Trophoblast cell (in vitro differentiated cells and primary cell): ENCODE measurements at regions not wholly inside any gene's neighbourhood (a gene's known extent, or its start where the extent isn't known, plus 50 kb on each side); places are given as distances from the start of the nearest gene placed in this dataset.

ENCODE experiments used
- DNase-seq, 2 donors: peaks; one replicate each; pipeline ENCODE4 v3.0.0-alpha.2; 2016
- H2AFZ ChIP-seq: 2 replicates; pipeline ENCODE4 v1.6.1; 2013; ENCODE audit warnings: low read length, moderate library complexity, mild to moderate bottlenecking; ENCODE audit not compliant: insufficient read depth, poor library complexity
- H2AK5ac ChIP-seq: 2 replicates; pipeline ENCODE4 v1.6.1; 2013; ENCODE audit warnings: mild to moderate bottlenecking, low read length
- H2BK120ac ChIP-seq: 2 replicates; pipeline ENCODE4 v1.6.1; 2013; ENCODE audit warnings: low read length, mild to moderate bottlenecking, moderate library complexity; ENCODE audit not compliant: insufficient read depth, poor library complexity
- H2BK12ac ChIP-seq: 2 replicates; pipeline ENCODE4 v1.6.1; 2013; ENCODE audit warnings: mild to moderate bottlenecking, low read length, moderate library complexity
- H2BK5ac ChIP-seq: 2 replicates; pipeline ENCODE4 v1.6.1; 2013; ENCODE audit warnings: low read length, low read depth, moderate library complexity, mild to moderate bottlenecking; ENCODE audit not compliant: poor library complexity
- H3K14ac ChIP-seq: 2 replicates; pipeline ENCODE4 v1.6.1; 2013; ENCODE audit warnings: mild to moderate bottlenecking, low read length
- H3K18ac ChIP-seq: 2 replicates; pipeline ENCODE4 v1.6.1; 2013; ENCODE audit warnings: mild to moderate bottlenecking, low read length
- H3K23ac ChIP-seq: 2 replicates; pipeline ENCODE4 v1.6.1; 2013; ENCODE audit warnings: low read length
- H3K27ac ChIP-seq: 2 replicates; pipeline ENCODE4 v1.5.1; 2013; ENCODE audit warnings: low read depth, mild to moderate bottlenecking, inconsistent platforms, low read length, moderate library complexity
- H3K27me3 ChIP-seq: 2 replicates; pipeline ENCODE4 v1.6.1; 2013; ENCODE audit warnings: inconsistent platforms, mild to moderate bottlenecking, low read length, moderate library complexity; ENCODE audit not compliant: insufficient read depth
- H3K36me3 ChIP-seq, 2 experiments: 1 replicate in 1 of 2; 2 replicates in 1 of 2; pipeline ENCODE4 v1.6.1; 2013; ENCODE audit warnings: low read length in 2 of 2, mild to moderate bottlenecking in 2 of 2, moderate library complexity in 1 of 2; ENCODE audit not compliant: insufficient read depth in 2 of 2, control insufficient read depth in 1 of 2
- H3K4ac ChIP-seq: 2 replicates; pipeline ENCODE4 v1.6.1; 2013; ENCODE audit warnings: low read depth, mild to moderate bottlenecking, low read length, moderate library complexity
- H3K4me1 ChIP-seq, 2 experiments: 1 replicate in 1 of 2; 2 replicates in 1 of 2; pipeline ENCODE4 v1.6.1; 2013; ENCODE audit warnings: low read length in 2 of 2, mild to moderate bottlenecking in 2 of 2, moderate library complexity in 1 of 2; ENCODE audit not compliant: insufficient read depth in 2 of 2, control insufficient read depth in 1 of 2
- H3K4me2 ChIP-seq: 2 replicates; pipeline ENCODE4 v1.6.1; 2013; ENCODE audit warnings: inconsistent platforms, mild to moderate bottlenecking, low read length, moderate library complexity
- H3K4me3 ChIP-seq: 2 replicates; pipeline ENCODE4 v1.5.1; 2013; ENCODE audit warnings: mild to moderate bottlenecking, low read depth, low read length, inconsistent platforms
- H3K79me1 ChIP-seq: one replicate; pipeline ENCODE4 v1.6.1; 2013; ENCODE audit warnings: low read length
- H3K79me2 ChIP-seq: 2 replicates; pipeline ENCODE4 v1.6.1; 2013; ENCODE audit warnings: low read length, mild to moderate bottlenecking; ENCODE audit not compliant: control insufficient read depth, insufficient read depth, poor library complexity
- H3K9ac ChIP-seq: 2 replicates; pipeline ENCODE4 v1.6.1; 2013; ENCODE audit warnings: mild to moderate bottlenecking, low read length
- H3K9me3 ChIP-seq: 2 replicates; pipeline ENCODE4 v1.6.1; 2013; ENCODE audit warnings: low read depth, mild to moderate bottlenecking, control low read depth, inconsistent platforms, low read length; ENCODE audit not compliant: insufficient read depth
- H4K12ac ChIP-seq: 2 replicates; pipeline ENCODE4 v1.6.1; 2013; ENCODE audit warnings: low read depth, mild to moderate bottlenecking, low read length, moderate library complexity
- H4K8ac ChIP-seq: 2 replicates; pipeline ENCODE4 v1.6.1; 2013; ENCODE audit warnings: low read depth, mild to moderate bottlenecking, low read length, moderate library complexity
- H4K91ac ChIP-seq: one replicate; pipeline ENCODE4 v1.6.1; 2013; ENCODE audit warnings: low read depth, mild to moderate bottlenecking, low read length, moderate library complexity
- WGBS: extraction: QIAGEN DNeasy Blood & Tissue Kit; methylation state at CpG from one replicate; pipeline ENCODE4 v1.1.7; 2013; ENCODE audit warnings: missing lambda C conversion rate; ENCODE audit not compliant: insufficient read length, insufficient coverage; ENCODE audit errors: extremely low coverage; 5-methylcytosine and 5-hydroxymethylcytosine counted together

DNA sequence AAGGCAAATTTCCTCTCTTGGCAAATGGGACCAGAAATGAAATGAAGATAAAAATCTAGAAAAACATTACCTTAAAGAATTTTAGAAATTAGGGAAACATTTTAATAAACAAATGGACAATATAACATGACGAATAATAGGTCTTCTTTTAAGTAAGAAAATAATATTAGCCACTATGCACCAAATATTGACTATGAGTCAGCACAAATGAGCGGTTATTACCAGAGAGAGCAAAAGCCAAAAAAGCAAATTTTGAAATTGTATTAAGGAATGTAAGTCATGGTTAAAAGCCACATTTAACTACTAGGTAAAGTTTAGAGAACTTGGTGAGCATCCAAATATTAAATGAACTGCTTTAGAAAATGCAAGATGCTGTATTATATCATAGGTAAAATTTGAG lies 376.6 kb upstream of the JAG1 start:
- DNase-seq, result no peak
- H2BK5ac ChIP-seq, result no peak overlapping the region
- H3K23ac ChIP-seq, result no peak overlapping the region
- no peak overlapping the region for H3K27ac ChIP-seq
- no peaks in the 10 kb centered on the region for H3K79me2 ChIP-seq
- H3K36me3 ChIP-seq, result no peaks in the 10 kb centered on the region
- no peak overlapping the region for H3K9ac ChIP-seq
- no peak overlapping the region for H3K14ac ChIP-seq
- no peaks in the 10 kb centered on the region for H3K9me3 ChIP-seq
- H3K27me3 ChIP-seq, result no peaks in the 10 kb centered on the region
- H2BK120ac ChIP-seq, result no peak overlapping the region
- H3K4me2 ChIP-seq, result no peak overlapping the region
- H2AK5ac ChIP-seq, result no peak overlapping the region
- no peak overlapping the region for H3K4ac ChIP-seq
- no peak overlapping the region for H4K91ac ChIP-seq
- no peaks in the 10 kb centered on the region for H3K79me1 ChIP-seq
- no peak overlapping the region for H4K8ac ChIP-seq
- H4K12ac ChIP-seq, result no peak overlapping the region
- H3K4me3 ChIP-seq, result no peak overlapping the region
- no peak overlapping the region for H2BK12ac ChIP-seq
- no peak overlapping the region for H2AFZ ChIP-seq
- H3K18ac ChIP-seq, result no peak overlapping the region
- H3K4me1 ChIP-seq, result no peaks in the 10 kb centered on the region
- WGBS, result no CpG with 5 or more reads among the region's 2 CpGs

DNA sequence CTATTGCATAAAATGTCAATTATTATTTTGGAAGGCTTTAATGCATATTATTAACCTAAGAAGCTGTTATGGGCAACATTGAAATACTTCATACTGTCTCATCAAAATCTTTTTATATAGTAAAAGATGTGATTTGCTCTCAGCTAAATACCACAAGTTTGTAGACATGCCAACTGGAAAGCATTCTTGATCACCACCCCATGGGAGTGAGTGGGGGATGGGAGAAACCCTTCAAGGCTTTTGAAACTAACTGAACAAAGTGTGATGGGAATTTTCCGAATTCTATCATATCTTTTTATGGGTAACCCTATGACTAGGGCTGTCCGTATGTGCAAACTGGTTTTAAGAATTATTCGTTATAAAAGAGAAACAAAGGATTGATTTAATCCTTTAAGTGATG lies 377.3 kb upstream of the JAG1 start:
- H3K9ac ChIP-seq, result no peak overlapping the region
- no peaks in the 10 kb centered on the region for H3K4me1 ChIP-seq
- H3K79me1 ChIP-seq, result no peaks in the 10 kb centered on the region
- no peak overlapping the region for H3K23ac ChIP-seq
- no peak overlapping the region for H2BK120ac ChIP-seq
- no peak overlapping the region for H3K4ac ChIP-seq
- no peak overlapping the region for H3K4me3 ChIP-seq
- no peak overlapping the region for H4K12ac ChIP-seq
- no peak overlapping the region for H4K91ac ChIP-seq
- no peak overlapping the region for H3K18ac ChIP-seq
- no peaks in the 10 kb centered on the region for H3K79me2 ChIP-seq
- no peaks in the 10 kb centered on the region for H3K36me3 ChIP-seq
- DNase-seq, result no peak
- H3K4me2 ChIP-seq, result no peak overlapping the region
- no peak overlapping the region for H2BK5ac ChIP-seq
- no peak overlapping the region for H4K8ac ChIP-seq
- H3K14ac ChIP-seq, result no peak overlapping the region
- WGBS, result no CpG with 5 or more reads among the region's 3 CpGs
- H2BK12ac ChIP-seq, result no peak overlapping the region
- H2AFZ ChIP-seq, result no peak overlapping the region
- H2AK5ac ChIP-seq, result no peak overlapping the region
- H3K27me3 ChIP-seq, result no peaks in the 10 kb centered on the region
- H3K27ac ChIP-seq, result no peak overlapping the region
- no peaks in the 10 kb centered on the region for H3K9me3 ChIP-seq

DNA sequence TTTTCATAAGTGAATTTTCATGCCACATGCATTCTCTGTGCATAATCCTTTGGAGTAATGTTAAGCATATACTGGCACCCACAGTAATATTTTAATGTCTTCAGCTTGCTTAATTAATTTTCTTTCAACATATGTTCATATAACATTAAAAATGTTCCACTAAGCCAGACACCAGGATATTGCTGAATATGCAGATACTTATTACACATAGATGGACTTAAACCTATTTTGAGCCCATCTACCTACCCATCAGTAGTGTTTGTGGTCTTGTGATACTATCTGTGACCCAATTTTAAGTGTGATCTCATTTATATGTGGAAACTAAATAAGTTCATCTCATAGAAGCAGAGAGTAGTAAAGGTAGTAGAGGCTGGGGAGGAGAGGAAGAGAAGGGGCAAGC lies 379.5 kb upstream of the JAG1 start:
- no peak overlapping the region for H3K23ac ChIP-seq
- H4K12ac ChIP-seq, result no peak overlapping the region
- H2AFZ ChIP-seq, result no peak overlapping the region
- H3K4me1 ChIP-seq, result no peaks in the 10 kb centered on the region
- H3K4me2 ChIP-seq, result no peak overlapping the region
- H4K91ac ChIP-seq, result no peak overlapping the region
- H3K79me1 ChIP-seq, result no peaks in the 10 kb centered on the region
- H3K4me3 ChIP-seq, result no peak overlapping the region
- no peaks in the 10 kb centered on the region for H3K36me3 ChIP-seq
- H2AK5ac ChIP-seq, result no peak overlapping the region
- no peak overlapping the region for H2BK5ac ChIP-seq
- no peak overlapping the region for H3K27ac ChIP-seq
- no peaks in the 10 kb centered on the region for H3K79me2 ChIP-seq
- H3K4ac ChIP-seq, result no peak overlapping the region
- H3K9ac ChIP-seq, result no peak overlapping the region
- H3K9me3 ChIP-seq, result no peaks in the 10 kb centered on the region
- H3K27me3 ChIP-seq, result no peaks in the 10 kb centered on the region
- no peak overlapping the region for H3K14ac ChIP-seq
- H2BK12ac ChIP-seq, result no peak overlapping the region
- H3K18ac ChIP-seq, result no peak overlapping the region
- no peak overlapping the region for H2BK120ac ChIP-seq
- no peak for DNase-seq
- H4K8ac ChIP-seq, result no peak overlapping the region

DNA sequence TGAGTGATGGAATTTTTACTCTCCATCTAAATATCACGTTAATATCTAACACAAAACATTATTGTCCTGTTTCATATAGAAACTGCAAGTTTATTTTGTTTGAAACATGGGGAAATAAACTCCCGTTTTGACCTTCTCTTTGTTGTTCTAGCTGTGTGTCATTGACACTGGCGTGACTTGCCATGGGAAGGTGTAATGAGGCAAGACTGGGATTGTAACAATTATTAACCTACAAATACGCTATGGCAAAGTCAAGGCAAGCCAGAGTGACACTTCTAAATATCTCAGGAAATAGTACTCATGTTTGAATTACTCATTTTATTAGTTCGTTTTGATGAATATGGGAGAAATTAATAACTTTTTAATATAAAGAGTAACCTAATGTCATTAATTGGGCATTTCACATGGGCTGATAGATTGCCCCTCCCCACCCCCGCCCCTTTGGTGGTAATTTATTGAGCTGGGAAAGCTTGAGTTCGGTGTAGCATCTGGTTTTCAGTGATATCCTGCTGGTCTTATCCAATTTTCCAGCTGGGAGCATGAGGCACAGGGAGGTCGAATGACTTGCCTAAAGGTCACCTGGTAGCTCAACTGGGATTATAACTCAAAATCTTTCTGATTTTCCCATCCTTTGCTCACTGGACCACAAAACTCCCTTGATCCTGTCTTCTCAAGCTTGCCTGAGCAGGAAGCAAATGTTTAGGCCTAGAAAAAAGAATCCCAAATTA lies 380.6 kb upstream of the JAG1 start:
- Histone ChIP-seq H4K91ac (no peak overlapping the region), H3K23ac (no peak overlapping the region), H3K36me3 (no peaks in the 10 kb centered on the region), H2AK5ac (no peak overlapping the region), H3K27ac (no peak overlapping the region), H2BK12ac (no peak overlapping the region), H4K12ac (no peak overlapping the region), H3K9me3 (no peaks in the 10 kb centered on the region), H3K4me1 (no peaks in the 10 kb centered on the region), H3K79me2 (no peaks in the 10 kb centered on the region), H3K4me3 (no peak overlapping the region), H3K9ac (no peak overlapping the region), H3K79me1 (no peaks in the 10 kb centered on the region), H2AFZ (no peak overlapping the region), H3K4ac (no peak overlapping the region), H4K8ac (no peak overlapping the region), H3K27me3 (no peaks in the 10 kb centered on the region), H2BK5ac (no peak overlapping the region), H2BK120ac (no peak overlapping the region), H3K18ac (no peak overlapping the region), H3K14ac (no peak overlapping the region), H3K4me2 (no peak overlapping the region)
- no peak for DNase-seq
- no CpG with 5 or more reads among the region's 8 CpGs for WGBS
